ENCODE measurements at regions not wholly inside any gene's neighbourhood (a gene's known extent, or its start where the extent isn't known, plus 50 kb on each side); places are given as distances from the start of the nearest gene placed in this dataset.
"Not testable (repeated sequence)": the region's sequence is repeated elsewhere in the genome, so short reads cannot be mapped to it uniquely, and the experiment has no call there.

DNA sequence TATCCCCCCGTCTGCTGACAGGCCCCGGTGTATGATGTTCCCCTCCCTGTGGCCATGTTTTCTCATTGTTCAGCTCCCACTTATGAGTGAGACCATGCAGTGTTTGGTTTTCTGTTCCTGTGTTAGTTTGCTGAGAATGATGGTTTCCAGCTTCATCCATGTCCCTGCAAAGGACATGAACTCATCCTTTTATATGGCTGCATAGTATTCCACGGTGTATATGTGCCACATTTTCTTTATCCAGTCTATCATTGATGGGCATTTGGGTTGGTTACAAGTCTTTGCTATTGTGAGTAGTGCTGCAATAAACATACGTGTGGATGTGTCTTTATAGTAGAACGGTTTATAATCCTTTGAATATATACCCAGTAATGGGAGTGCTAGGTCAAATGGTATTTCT, 244.7 kb downstream of the NEBL start:
- TF ChIP-seq, protein P1, sequence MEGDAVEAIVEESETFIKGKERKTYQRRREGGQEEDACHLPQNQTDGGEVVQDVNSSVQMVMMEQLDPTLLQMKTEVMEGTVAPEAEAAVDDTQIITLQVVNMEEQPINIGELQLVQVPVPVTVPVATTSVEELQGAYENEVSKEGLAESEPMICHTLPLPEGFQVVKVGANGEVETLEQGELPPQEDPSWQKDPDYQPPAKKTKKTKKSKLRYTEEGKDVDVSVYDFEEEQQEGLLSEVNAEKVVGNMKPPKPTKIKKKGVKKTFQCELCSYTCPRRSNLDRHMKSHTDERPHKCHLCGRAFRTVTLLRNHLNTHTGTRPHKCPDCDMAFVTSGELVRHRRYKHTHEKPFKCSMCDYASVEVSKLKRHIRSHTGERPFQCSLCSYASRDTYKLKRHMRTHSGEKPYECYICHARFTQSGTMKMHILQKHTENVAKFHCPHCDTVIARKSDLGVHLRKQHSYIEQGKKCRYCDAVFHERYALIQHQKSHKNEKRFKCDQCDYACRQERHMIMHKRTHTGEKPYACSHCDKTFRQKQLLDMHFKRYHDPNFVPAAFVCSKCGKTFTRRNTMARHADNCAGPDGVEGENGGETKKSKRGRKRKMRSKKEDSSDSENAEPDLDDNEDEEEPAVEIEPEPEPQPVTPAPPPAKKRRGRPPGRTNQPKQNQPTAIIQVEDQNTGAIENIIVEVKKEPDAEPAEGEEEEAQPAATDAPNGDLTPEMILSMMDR (optimal IDR thresholded peaks at IDR 0.05 in 1 of 3, IDR thresholded peaks at IDR 0.05 in 1 of 3, conservative IDR thresholded peaks at IDR 0.05 in 1 of 3; ENCODE audit: extremely low read depth in 1 of 3, insufficient read depth in 2 of 3, low read length in 3 of 3) = not testable (repeated sequence)
- not testable (repeated sequence) for TF ChIP-seq EZH2 (IDR thresholded peaks at IDR 0.05; ENCODE audit: low read length)

Measured in keratinocyte (primary cell).